IMR-90 (cell line): ENCODE measurements at regions not wholly inside any gene's neighbourhood (a gene's known extent, or its start where the extent isn't known, plus 50 kb on each side); places are given as distances from the start of the nearest gene placed in this dataset.

Experiments used
- ATAC-seq: fragments of 200-7000 bp; cut with Tn5 transposase; 2 replicates; pipeline ENCODE4 v1.9.1; 2020; ENCODE audit warnings: low read depth, mild to moderate bottlenecking, moderate library complexity
- BruUV-seq: library from RNA; stranded (reverse); fragments of 400-500 nt; replicated peaks from 2 replicates; lab custom pipeline; 2021; lab: Mats Ljungman, UMichigan
- CTCF ChIA-PET: fragments of 300-600 bp; formaldehyde crosslinking; extraction: SDS; loops from one replicate; lab custom pipeline; 2021; ENCODE audit warnings: antibody characterized with exemption; lab: Yijun Ruan, JAX
- POLR2A ChIA-PET: fragments of 300-600 bp; sonication (Branson Sonifier 250); formaldehyde crosslinking; loops from one replicate; lab custom pipeline; 2022; ENCODE audit warnings: antibody characterized with exemption; ENCODE audit not compliant: unreplicated experiment; lab: Charles Lee
- DNase-seq: peaks from one replicate; pipeline ENCODE4 v3.0.0; 2013
- H2AFZ ChIP-seq: replicated peaks from 2 replicates; pipeline ENCODE3; 2013; ENCODE audit warnings: low read length, mild to moderate bottlenecking; ENCODE audit not compliant: poor library complexity
- H2AK5ac ChIP-seq: 2 replicates; pipeline ENCODE4 v1.6.1; 2013; ENCODE audit warnings: low read depth, low read length, inconsistent platforms
- H2AK9ac ChIP-seq: replicated peaks from 2 replicates; pipeline ENCODE3; 2013; ENCODE audit warnings: mild to moderate bottlenecking, low read depth, low read length, moderate library complexity; ENCODE audit not compliant: poor library complexity
- H2BK120ac ChIP-seq: 2 replicates; pipeline ENCODE4 v1.6.1; 2013; ENCODE audit warnings: low read depth, low read length, inconsistent platforms
- H2BK15ac ChIP-seq: 3 replicates; pipeline ENCODE4 v1.6.1; 2013; ENCODE audit warnings: low read depth, low read length, inconsistent platforms
- H2BK20ac ChIP-seq: 2 replicates; pipeline ENCODE4 v1.6.1; 2013; ENCODE audit warnings: low read depth, mild to moderate bottlenecking, inconsistent platforms, low read length, moderate library complexity
- H2BK5ac ChIP-seq: 2 replicates; pipeline ENCODE4 v1.6.1; 2013; ENCODE audit warnings: mild to moderate bottlenecking, low read depth, low read length, inconsistent platforms; ENCODE audit not compliant: poor library complexity, severe bottlenecking
- H3K14ac ChIP-seq: replicated peaks from 2 replicates; pipeline ENCODE4 v1.6.1; 2013; ENCODE audit warnings: low read depth, low read length, inconsistent platforms
- H3K18ac ChIP-seq: 2 replicates; pipeline ENCODE4 v1.6.1; 2013; ENCODE audit warnings: low read depth, low read length, control low read depth
- H3K23ac ChIP-seq: 2 replicates; pipeline ENCODE4 v1.6.1; 2013; ENCODE audit warnings: low read depth, low read length, inconsistent platforms
- H3K27ac ChIP-seq: 2 replicates; pipeline ENCODE4 v1.5.1; 2013; ENCODE audit warnings: mild to moderate bottlenecking, control low read depth, low read length; ENCODE audit not compliant: insufficient read depth
- H3K27me3 ChIP-seq: 2 replicates; pipeline ENCODE4 v1.6.1; 2013; ENCODE audit warnings: low read length; ENCODE audit not compliant: control insufficient read depth, insufficient read depth
- H3K36me3 ChIP-seq: 2 replicates; pipeline ENCODE4 v1.6.1; 2013; ENCODE audit warnings: low read length, mixed read lengths; ENCODE audit not compliant: control insufficient read depth, insufficient read depth
- H3K4ac ChIP-seq: 2 replicates; pipeline ENCODE4 v1.6.1; 2013; ENCODE audit warnings: low read depth, low read length, inconsistent platforms
- H3K4me1 ChIP-seq: 2 replicates; pipeline ENCODE4 v1.6.1; 2013; ENCODE audit warnings: low read length, mixed read lengths; ENCODE audit not compliant: control insufficient read depth, insufficient read depth
- H3K4me2 ChIP-seq: 2 replicates; pipeline ENCODE4 v1.6.1; 2013; ENCODE audit warnings: low read depth, mild to moderate bottlenecking, control low read depth, low read length, moderate library complexity
- H3K4me3 ChIP-seq: 2 replicates; pipeline ENCODE4 v1.5.1; 2013; ENCODE audit warnings: low read depth, mild to moderate bottlenecking, control low read depth, low read length, moderate library complexity; ENCODE audit not compliant: insufficient read depth
- H3K56ac ChIP-seq: 2 replicates; pipeline ENCODE4 v1.6.1; 2013; ENCODE audit warnings: low read length, inconsistent platforms; ENCODE audit not compliant: insufficient read depth; ENCODE audit errors: extremely low read depth
- H3K79me1 ChIP-seq, 2 experiments: 2 replicates each; pipeline ENCODE4 v1.6.1; 2013; ENCODE audit warnings: low read length in 2 of 2, inconsistent platforms in 1 of 2, low read depth in 1 of 2
- H3K9ac ChIP-seq: 2 replicates; pipeline ENCODE4 v1.6.1; 2013; ENCODE audit warnings: low read depth, low read length, control low read depth
- H3K9me1 ChIP-seq: 2 replicates; pipeline ENCODE4 v1.6.1; 2013; ENCODE audit warnings: low read length, inconsistent platforms; ENCODE audit not compliant: insufficient read depth
- H3K9me3 ChIP-seq: 2 replicates; pipeline ENCODE4 v1.6.1; 2013; ENCODE audit warnings: low read length; ENCODE audit not compliant: control insufficient read depth, insufficient read depth
- H4K20me1 ChIP-seq: 2 replicates; pipeline ENCODE4 v1.6.1; 2013; ENCODE audit warnings: low read length, inconsistent platforms; ENCODE audit not compliant: insufficient read depth
- H4K5ac ChIP-seq: 2 replicates; pipeline ENCODE4 v1.6.1; 2013; ENCODE audit warnings: mild to moderate bottlenecking, low read depth, low read length, control low read depth
- H4K8ac ChIP-seq, 2 experiments: 2 replicates each; pipeline ENCODE4 v1.6.1; 2013; ENCODE audit warnings: low read depth in 2 of 2, low read length in 2 of 2, control low read depth in 1 of 2, inconsistent platforms in 1 of 2
- H4K91ac ChIP-seq: 2 replicates; pipeline ENCODE4 v1.6.1; 2013; ENCODE audit warnings: low read depth, low read length, inconsistent platforms; ENCODE audit not compliant: insufficient read depth
- BHLHE40 ChIP-seq: fragments of 150-350 bp; IDR thresholded peaks from 2 replicates; pipeline ENCODE4 v1.6.1; 2016; ENCODE audit warnings: mild to moderate bottlenecking, low read depth, low read length
- ELK1 ChIP-seq: fragments of 150-350 bp; IDR thresholded peaks from 2 replicates; pipeline ENCODE4 v1.6.1; 2016; ENCODE audit warnings: low read depth, mild to moderate bottlenecking, low read length, moderate library complexity, borderline replicate concordance
- FOS ChIP-seq: fragments of 150-350 bp; IDR thresholded peaks from 2 replicates; pipeline ENCODE4 v1.6.1; 2016; ENCODE audit warnings: low read depth, low read length
- MAFK ChIP-seq: IDR thresholded peaks from 2 replicates; pipeline ENCODE4 v1.6.1; 2012; ENCODE audit warnings: low read depth, low read length, improper control_type of control experiment
- MAZ ChIP-seq: IDR thresholded peaks from 2 replicates; pipeline ENCODE4 v1.6.1; 2012; ENCODE audit warnings: low read depth, mild to moderate bottlenecking, low read length, improper control_type of control experiment, moderate library complexity, borderline replicate concordance
- MXI1 ChIP-seq: IDR thresholded peaks from 2 replicates; pipeline ENCODE4 v1.6.1; 2012; ENCODE audit warnings: low read depth, mild to moderate bottlenecking, low read length, moderate library complexity, borderline replicate concordance
- NFE2L2 ChIP-seq: fragments of 150-350 bp; IDR thresholded peaks from 2 replicates; pipeline ENCODE4 v1.6.1; 2016; ENCODE audit warnings: low read depth, mild to moderate bottlenecking, low read length
- POLR2A ChIP-seq: IDR thresholded peaks from 2 replicates; pipeline ENCODE4 v1.6.1; 2012; ENCODE audit warnings: mild to moderate bottlenecking, low read depth, low read length
- RAD21 ChIP-seq: IDR thresholded peaks from 2 replicates; pipeline ENCODE4 v1.6.1; 2012; ENCODE audit warnings: low read length, improper control_type of control experiment
- RCOR1 ChIP-seq: IDR thresholded peaks from 2 replicates; pipeline ENCODE4 v1.6.1; 2012; ENCODE audit warnings: mild to moderate bottlenecking, low read length, improper control_type of control experiment; ENCODE audit not compliant: insufficient replicate concordance
- RFX5 ChIP-seq: IDR thresholded peaks from 2 replicates; pipeline ENCODE4 v1.8.0; 2012; ENCODE audit warnings: low read depth, mild to moderate bottlenecking, low read length, moderate library complexity
- SMC3 ChIP-seq: fragments of 150-350 bp; IDR thresholded peaks from 2 replicates; pipeline ENCODE4 v1.6.1; 2016; ENCODE audit warnings: low read depth, mild to moderate bottlenecking, antibody characterized with exemption, low read length, moderate library complexity
- WGBS, 2 experiments: methylation state at CpG; one replicate each; pipeline versions ENCODE4 v1.1.5 to v1.1.7; 2013; ENCODE audit warnings: missing lambda C conversion rate in 2 of 2; ENCODE audit not compliant: insufficient read length in 1 of 2; ENCODE audit errors: extremely low coverage in 2 of 2; 5-methylcytosine and 5-hydroxymethylcytosine counted together
- dilution Hi-C: fragments of 300-500 bp; cut with HindIII; formaldehyde crosslinking; loops from one replicate; pipeline ENCODE4 v1.14.3; 2018; ENCODE audit warnings: low sequenced_read_pairs; ENCODE audit not compliant: unreplicated experiment
- in situ Hi-C: fragments of 300-500 bp; cut with MboI; formaldehyde crosslinking; loops from 3 replicates; pipeline ENCODE4 v1.14.3; 2019; ENCODE audit warnings: low sequenced_read_pairs, inconsistent platforms, mixed read lengths
- intact Hi-C: fragments of 100-400 bp; cut with micrococcal nuclease; formaldehyde crosslinking; loops from 2 replicates; pipeline ENCODE4 v1.10.0; 2022
- TF ChIP-seq, protein P1 (sequence below): fragments of 150-350 bp; IDR thresholded peaks from 2 replicates; pipeline ENCODE4 v1.6.1; 2017; ENCODE audit warnings: mild to moderate bottlenecking, antibody characterized with exemption, low read length, low read depth

- H3K9me1 ChIP-seq, result no peaks in the 10 kb centered on the region
- H3K36me3 ChIP-seq, result no peaks in the 10 kb centered on the region
- H2BK20ac ChIP-seq, result no peak overlapping the region
- no peaks in the 10 kb centered on the region for H3K27me3 ChIP-seq
- H4K20me1 ChIP-seq, result no peaks in the 10 kb centered on the region
- no peaks in the 10 kb centered on the region for H3K79me1 ChIP-seq
- ATAC-seq, result no peak
- no peaks in the 10 kb centered on the region for H3K4me1 ChIP-seq
- H2BK120ac ChIP-seq, result no peak overlapping the region
- no peak overlapping the region for H3K23ac ChIP-seq
- H4K91ac ChIP-seq, result no peak overlapping the region
- no TSS peak for BruUV-seq
- H3K18ac ChIP-seq, result no peak overlapping the region
- DNase-seq, result no peak
- no peak overlapping the region for H3K4me3 ChIP-seq
- no peak overlapping the region for H2AK5ac ChIP-seq
- dilution Hi-C loops, result no loop called here
- WGBS, 2 experiments, result no CpG with 5 or more reads among the region's 10 CpGs
- ChIA-PET POLR2A (no interaction called here), CTCF (no interaction called here)
- H3K9ac ChIP-seq, result no peak overlapping the region
- no peak overlapping the region for H2AK9ac ChIP-seq
- H3K9me3 ChIP-seq, result peaks cover 11% of the 10 kb centered on the region
- TF ChIP-seq, protein P1, sequence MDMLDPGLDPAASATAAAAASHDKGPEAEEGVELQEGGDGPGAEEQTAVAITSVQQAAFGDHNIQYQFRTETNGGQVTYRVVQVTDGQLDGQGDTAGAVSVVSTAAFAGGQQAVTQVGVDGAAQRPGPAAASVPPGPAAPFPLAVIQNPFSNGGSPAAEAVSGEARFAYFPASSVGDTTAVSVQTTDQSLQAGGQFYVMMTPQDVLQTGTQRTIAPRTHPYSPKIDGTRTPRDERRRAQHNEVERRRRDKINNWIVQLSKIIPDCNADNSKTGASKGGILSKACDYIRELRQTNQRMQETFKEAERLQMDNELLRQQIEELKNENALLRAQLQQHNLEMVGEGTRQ, result no peak
- TF ChIP-seq RCOR1 (no peak), MAFK (no peak), NFE2L2 (no peak), SMC3 (no peak), RFX5 (no peak), ELK1 (no peak), POLR2A (no peak), MXI1 (no peak), BHLHE40 (no peak), MAZ (no peak), FOS (no peak), RAD21 (no peak)
- H4K5ac ChIP-seq, result no peak overlapping the region
- H3K56ac ChIP-seq, result no peak overlapping the region
- no peak overlapping the region for H2AFZ ChIP-seq
- intact Hi-C loops, result no loop called here
- H3K4ac ChIP-seq, result no peak overlapping the region
- no peak overlapping the region for H3K27ac ChIP-seq
- H2BK15ac ChIP-seq, result no peak overlapping the region
- no peak overlapping the region for H2BK5ac ChIP-seq
- H3K4me2 ChIP-seq, result no peak overlapping the region
- H4K8ac ChIP-seq, result no peak overlapping the region
- H3K14ac ChIP-seq, result no peak overlapping the region
- in situ Hi-C loops, result no loop called here
These were observed 367.6 kb upstream of the NDN start for GRCh38 chr15:24054547-24055245.
